ENCODE measurements at regions not wholly inside any gene's neighbourhood (a gene's known extent, or its start where the extent isn't known, plus 50 kb on each side); places are given as distances from the start of the nearest gene placed in this dataset.

DNA sequence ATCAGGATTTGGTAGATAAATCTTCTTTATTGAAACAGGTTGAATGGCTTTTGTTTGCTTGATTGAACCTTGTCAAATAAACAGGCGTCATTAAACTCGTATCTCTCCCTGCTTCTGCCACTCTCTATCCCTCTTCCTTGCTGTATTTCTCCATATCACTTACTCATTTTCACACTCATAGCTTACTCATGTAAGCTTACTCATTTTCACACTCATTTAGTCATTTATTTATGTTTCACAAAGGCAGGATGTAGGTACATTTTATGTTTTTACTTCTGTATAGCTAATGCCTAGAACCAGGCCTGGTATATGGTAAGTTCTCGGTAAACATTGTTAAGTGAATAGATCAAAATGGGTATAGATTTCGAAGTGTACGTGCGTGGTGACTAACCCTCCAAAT lies 450.0 kb downstream of the PMP22 start:
- no peaks in the 10 kb centered on the region for H3K27me3 ChIP-seq (ENCODE audit: insufficient read depth, low read depth, severe bottlenecking)
- H3K27ac ChIP-seq: no peak overlapping the region
- H3K4me3 ChIP-seq (ENCODE audit: low read depth, low read length): no peak overlapping the region
- H3K9me3 ChIP-seq (ENCODE audit: severe bottlenecking): no peaks in the 10 kb centered on the region
- H3K36me3 ChIP-seq: no peaks in the 10 kb centered on the region
- DNase-seq: no peak
- TF ChIP-seq, protein P1, sequence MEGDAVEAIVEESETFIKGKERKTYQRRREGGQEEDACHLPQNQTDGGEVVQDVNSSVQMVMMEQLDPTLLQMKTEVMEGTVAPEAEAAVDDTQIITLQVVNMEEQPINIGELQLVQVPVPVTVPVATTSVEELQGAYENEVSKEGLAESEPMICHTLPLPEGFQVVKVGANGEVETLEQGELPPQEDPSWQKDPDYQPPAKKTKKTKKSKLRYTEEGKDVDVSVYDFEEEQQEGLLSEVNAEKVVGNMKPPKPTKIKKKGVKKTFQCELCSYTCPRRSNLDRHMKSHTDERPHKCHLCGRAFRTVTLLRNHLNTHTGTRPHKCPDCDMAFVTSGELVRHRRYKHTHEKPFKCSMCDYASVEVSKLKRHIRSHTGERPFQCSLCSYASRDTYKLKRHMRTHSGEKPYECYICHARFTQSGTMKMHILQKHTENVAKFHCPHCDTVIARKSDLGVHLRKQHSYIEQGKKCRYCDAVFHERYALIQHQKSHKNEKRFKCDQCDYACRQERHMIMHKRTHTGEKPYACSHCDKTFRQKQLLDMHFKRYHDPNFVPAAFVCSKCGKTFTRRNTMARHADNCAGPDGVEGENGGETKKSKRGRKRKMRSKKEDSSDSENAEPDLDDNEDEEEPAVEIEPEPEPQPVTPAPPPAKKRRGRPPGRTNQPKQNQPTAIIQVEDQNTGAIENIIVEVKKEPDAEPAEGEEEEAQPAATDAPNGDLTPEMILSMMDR (IDR thresholded peaks at IDR 0.05; ENCODE audit: low read depth, low read length): no peak

GRCh38 chr17:14813649-14814370 lies 451.3 kb downstream of the PMP22 start:
- TF ChIP-seq, protein P1 (IDR thresholded peaks at IDR 0.05; ENCODE audit: low read depth, low read length): peak; percentile 35
- Histone ChIP-seq H3K4me3 (ENCODE audit: low read depth, low read length) (no peak overlapping the region), H3K27me3 (ENCODE audit: insufficient read depth, low read depth, severe bottlenecking) (no peaks in the 10 kb centered on the region), H3K9me3 (ENCODE audit: severe bottlenecking) (no peaks in the 10 kb centered on the region), H3K36me3 (no peaks in the 10 kb centered on the region), H3K27ac (no peak overlapping the region)
- peak; percentile 26 for DNase-seq

DNA sequence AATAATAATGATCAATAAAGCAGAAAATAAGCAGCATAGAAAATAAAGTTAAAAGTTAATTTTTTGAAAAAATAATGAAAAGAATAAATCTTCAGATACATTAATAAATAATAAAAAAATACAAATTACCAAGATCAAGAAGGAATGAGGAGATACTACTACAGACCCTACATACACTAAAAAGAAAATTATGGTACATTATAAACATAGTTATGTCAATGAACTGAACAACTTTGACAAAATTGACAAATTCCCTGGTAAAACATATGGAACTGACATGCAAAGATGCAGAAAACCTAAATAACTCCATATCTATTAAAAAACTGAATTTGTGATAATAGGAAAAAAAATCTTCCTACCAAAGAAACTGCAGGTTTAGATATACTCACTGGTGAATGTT lies 456.7 kb downstream of the PMP22 start:
- Histone ChIP-seq H3K9me3 (ENCODE audit: severe bottlenecking) (no peaks in the 10 kb centered on the region), H3K4me3 (ENCODE audit: low read depth, low read length) (no peak overlapping the region), H3K27me3 (ENCODE audit: insufficient read depth, low read depth, severe bottlenecking) (no peaks in the 10 kb centered on the region), H3K36me3 (no peaks in the 10 kb centered on the region), H3K27ac (no peak overlapping the region)
- no peak for DNase-seq
- TF ChIP-seq, protein P1 (IDR thresholded peaks at IDR 0.05; ENCODE audit: low read depth, low read length): no peak

DNA sequence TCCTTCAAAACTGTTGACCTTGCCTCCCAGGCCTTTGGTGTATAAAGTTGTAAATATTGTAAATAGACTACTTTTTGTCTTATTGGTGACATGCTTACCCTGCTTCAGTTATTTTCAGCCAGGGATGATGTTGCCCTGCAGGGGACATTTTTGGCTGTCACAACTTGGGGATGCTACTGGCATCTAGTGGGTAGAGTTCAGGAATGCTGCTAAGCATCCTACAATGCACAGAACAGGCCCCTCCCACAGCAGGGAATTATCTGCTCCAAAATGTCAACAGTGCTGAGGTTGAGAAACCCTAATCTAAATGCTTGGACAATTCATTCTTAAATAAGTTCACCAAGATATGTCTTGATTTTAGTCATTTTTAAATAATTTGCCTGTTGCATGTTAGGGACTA lies 459.8 kb downstream of the PMP22 start:
- no peaks in the 10 kb centered on the region for H3K27me3 ChIP-seq (ENCODE audit: insufficient read depth, low read depth, severe bottlenecking)
- no peaks in the 10 kb centered on the region for H3K9me3 ChIP-seq (ENCODE audit: severe bottlenecking)
- no peak for DNase-seq
- no peak overlapping the region for H3K27ac ChIP-seq
- no peak overlapping the region for H3K4me3 ChIP-seq (ENCODE audit: low read depth, low read length)
- no peaks in the 10 kb centered on the region for H3K36me3 ChIP-seq
- TF ChIP-seq, protein P1 (IDR thresholded peaks at IDR 0.05; ENCODE audit: low read depth, low read length): peak; percentile 29; the same call in 1 of the 2 replicates

DNA sequence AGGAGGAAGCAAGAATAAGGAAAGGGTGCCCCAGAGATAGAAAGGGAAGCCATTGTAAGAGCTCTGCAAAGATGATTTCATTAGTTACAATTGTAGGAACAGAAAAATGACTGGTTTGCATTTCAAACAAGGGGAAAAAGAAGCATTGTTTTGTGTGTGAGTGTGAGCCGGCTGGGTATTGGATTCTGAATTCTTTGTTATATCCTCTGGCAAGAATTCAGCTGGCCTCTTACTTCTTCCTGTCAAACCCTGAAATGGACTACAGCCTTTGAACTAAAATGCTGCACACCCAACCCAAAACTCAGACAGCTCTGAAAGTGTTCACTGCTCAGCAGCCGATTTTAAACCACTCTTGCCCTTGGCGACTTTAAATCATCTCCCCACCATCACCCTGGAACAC lies 461.3 kb downstream of the PMP22 start:
- TF ChIP-seq, protein P1 (IDR thresholded peaks at IDR 0.05; ENCODE audit: low read depth, low read length): no peak
- Histone ChIP-seq H3K36me3 (no peaks in the 10 kb centered on the region), H3K9me3 (ENCODE audit: severe bottlenecking) (no peaks in the 10 kb centered on the region), H3K27me3 (ENCODE audit: insufficient read depth, low read depth, severe bottlenecking) (no peaks in the 10 kb centered on the region), H3K27ac (no peak overlapping the region), H3K4me3 (ENCODE audit: low read depth, low read length) (no peak overlapping the region)
- no peak for DNase-seq

- DNase-seq: no peak
- Histone ChIP-seq H3K27ac (no peak overlapping the region), H3K4me3 (ENCODE audit: low read depth, low read length) (no peak overlapping the region), H3K36me3 (no peaks in the 10 kb centered on the region), H3K27me3 (ENCODE audit: insufficient read depth, low read depth, severe bottlenecking) (no peaks in the 10 kb centered on the region), H3K9me3 (ENCODE audit: severe bottlenecking) (no peaks in the 10 kb centered on the region)
- TF ChIP-seq, protein P1 (IDR thresholded peaks at IDR 0.05; ENCODE audit: low read depth, low read length): no peak
Observed at GRCh38 chr17:14797801-14798200, 467.3 kb downstream of the PMP22 start.

All from WERI-Rb-1 (cell line).